ENCODE measurements at regions not wholly inside any gene's neighbourhood (a gene's known extent, or its start where the extent isn't known, plus 50 kb on each side); places are given as distances from the start of the nearest gene placed in this dataset.

DNA sequence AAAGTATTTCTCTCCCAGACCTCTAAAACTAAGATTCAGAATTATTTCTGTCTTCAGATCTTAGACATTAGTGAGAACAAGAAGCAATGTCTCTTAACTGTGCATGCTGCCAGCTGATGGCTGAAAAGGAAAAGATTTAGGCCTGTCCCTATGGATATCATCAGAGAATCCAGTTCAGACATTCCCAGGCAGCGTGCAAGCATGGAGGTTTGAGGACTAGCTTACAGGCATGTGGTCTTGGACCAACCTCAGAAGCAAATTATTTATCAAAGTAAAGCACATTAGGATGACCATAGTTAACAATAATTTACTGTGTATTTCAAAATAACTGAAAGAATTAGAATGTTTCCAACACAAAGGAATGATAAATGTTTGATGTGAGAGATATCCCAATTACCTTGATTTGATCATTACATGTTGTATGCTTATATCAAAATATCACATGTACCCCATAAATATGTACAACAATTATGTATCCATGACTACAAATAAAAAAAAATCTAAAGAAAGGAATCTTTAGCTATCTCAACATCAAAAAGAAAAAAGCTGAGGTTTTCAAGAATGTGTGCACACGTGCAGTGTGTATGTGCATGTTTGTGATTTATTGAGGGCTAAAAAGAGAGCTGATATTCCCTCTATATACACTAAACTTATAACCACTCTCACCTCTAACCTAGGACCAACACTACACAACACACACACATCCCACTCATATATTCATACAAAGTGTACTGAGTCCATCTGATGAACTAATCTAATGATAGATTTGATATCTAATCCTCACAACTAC lies 108.9 kb upstream of the THBS1 start:
- no peak for DNase-seq (ENCODE audit: low read depth)

GRCh38 chr15:39472621-39473297 lies 108.1 kb upstream of the THBS1 start:
- H3K4me3 ChIP-seq (ENCODE audit: low read depth, low read length): no peak overlapping the region
- no peak for TF ChIP-seq CTCF (IDR thresholded peaks at IDR 0.05; ENCODE audit: low read depth, low read length, missing control alignments)

More for the DNA sequence above, 108.9 kb upstream of the THBS1 start:
- H3K4me3 ChIP-seq (ENCODE audit: low read depth, low read length): no peak overlapping the region
- TF ChIP-seq CTCF (IDR thresholded peaks at IDR 0.05; ENCODE audit: low read depth, low read length, missing control alignments): no peak

GRCh38 chr15:39473298-39473947 lies 107.5 kb upstream of the THBS1 start:
- no peak for DNase-seq (ENCODE audit: low read depth)
- no peak for TF ChIP-seq CTCF (IDR thresholded peaks at IDR 0.05; ENCODE audit: low read depth, low read length, missing control alignments)
- no peak overlapping the region for H3K4me3 ChIP-seq (ENCODE audit: low read depth, low read length)

More at GRCh38 chr15:39472621-39473297, 108.1 kb upstream of the THBS1 start:
- no peak for DNase-seq (ENCODE audit: low read depth)

GRCh38 chr15:39474657-39475056 lies 106.2 kb upstream of the THBS1 start:
- no peak for TF ChIP-seq CTCF (IDR thresholded peaks at IDR 0.05; ENCODE audit: low read depth, low read length, missing control alignments)
- no peak overlapping the region for H3K4me3 ChIP-seq (ENCODE audit: low read depth, low read length)
- DNase-seq (ENCODE audit: low read depth): no peak

DNA sequence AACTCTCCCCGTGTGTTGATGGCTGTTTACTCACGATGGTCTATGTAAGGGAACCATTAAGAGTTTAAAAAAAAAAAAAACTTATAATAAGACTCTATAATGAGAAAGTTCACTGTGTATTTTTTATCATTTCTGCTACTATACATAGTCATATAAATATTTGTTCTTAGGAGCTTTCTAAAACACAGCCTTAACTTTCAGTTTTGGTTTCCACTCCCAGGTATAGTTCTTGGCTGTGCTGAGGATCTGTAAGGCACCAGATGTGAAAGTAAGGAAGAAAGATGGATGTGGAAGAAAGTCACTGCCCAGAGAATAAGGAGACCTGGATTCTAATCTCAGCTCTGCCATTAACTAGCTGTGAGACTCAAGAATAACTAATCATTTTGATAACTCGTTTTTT lies 101.9 kb upstream of the THBS1 start:
- H3K4me3 ChIP-seq (ENCODE audit: low read depth, low read length): no peak overlapping the region
- no peak for DNase-seq (ENCODE audit: low read depth)
- TF ChIP-seq CTCF (IDR thresholded peaks at IDR 0.05; ENCODE audit: low read depth, low read length, missing control alignments): no peak

GRCh38 chr15:39479911-39480310 lies 101.0 kb upstream of the THBS1 start:
- no peak for TF ChIP-seq CTCF (IDR thresholded peaks at IDR 0.05; ENCODE audit: low read depth, low read length, missing control alignments)
- DNase-seq (ENCODE audit: low read depth): no peak
- H3K4me3 ChIP-seq (ENCODE audit: low read depth, low read length): no peak overlapping the region
